ENCODE measurements at regions not wholly inside any gene's neighbourhood (a gene's known extent, or its start where the extent isn't known, plus 50 kb on each side); places are given as distances from the start of the nearest gene placed in this dataset.

GRCh38 chr5:36365896-36366295 lies 64.2 kb upstream of the RANBP3L start:
- no peak overlapping the region for H2AFZ ChIP-seq (replicated peaks; ENCODE audit: low read length, poor library complexity)
- H3K18ac ChIP-seq (ENCODE audit: low read depth, low read length): no peak overlapping the region
- H2AK5ac ChIP-seq (ENCODE audit: low read depth, low read length): no peak overlapping the region
- H4K20me1 ChIP-seq (ENCODE audit: insufficient read depth, low read length): no peaks in the 10 kb centered on the region
- no peak overlapping the region for H4K5ac ChIP-seq (ENCODE audit: low read depth, low read length)
- intact Hi-C loops (cut with micrococcal nuclease): no loop called here
- no peaks in the 10 kb centered on the region for H3K4me1 ChIP-seq (ENCODE audit: control insufficient read depth, insufficient read depth, low read length)
- no peak overlapping the region for H2BK5ac ChIP-seq (ENCODE audit: low read depth, low read length, poor library complexity, severe bottlenecking)
- no peaks in the 10 kb centered on the region; the same call in 1 of the 2 replicates for H3K9me1 ChIP-seq (ENCODE audit: insufficient read depth, low read length)
- no peaks in the 10 kb centered on the region; the same call in 1 of the 2 replicates for H3K27me3 ChIP-seq (ENCODE audit: control insufficient read depth, insufficient read depth, low read length)
- no CpG with 5 or more reads among the region's 1 CpG for WGBS, 2 experiments (ENCODE audit: extremely low coverage in 2 of 2, insufficient read length in 1 of 2)
- ChIA-PET POLR2A (ENCODE audit: unreplicated experiment) (no interaction called here), CTCF (interaction anchor here (0.7 kb wide), 1 partner anchor 75 kb away, joined by 3 read pairs; no protein-coding TSS in a partner anchor)
- H3K23ac ChIP-seq (ENCODE audit: low read depth, low read length): no peak overlapping the region
- no peak for TF ChIP-seq MAZ (IDR thresholded peaks at IDR 0.05; ENCODE audit: borderline replicate concordance, low read depth, low read length)
- TF ChIP-seq BHLHE40 (IDR thresholded peaks at IDR 0.05; ENCODE audit: low read depth, low read length): no peak
- H3K56ac ChIP-seq (ENCODE audit: extremely low read depth, insufficient read depth, low read length): no peak overlapping the region
- H3K36me3 ChIP-seq (ENCODE audit: control insufficient read depth, insufficient read depth, low read length): no peaks in the 10 kb centered on the region
- DNase-seq (no peak), ATAC-seq (ENCODE audit: low read depth) (no peak)
- no peak overlapping the region for H3K4me2 ChIP-seq (ENCODE audit: low read depth, low read length)
- dilution Hi-C loops (cut with HindIII; ENCODE audit: low sequenced_read_pairs, unreplicated experiment): no loop called here
- BruUV-seq (replicated peaks): no TSS peak
- H2BK120ac ChIP-seq (ENCODE audit: low read depth, low read length): no peak overlapping the region
- H2AK9ac ChIP-seq (replicated peaks; ENCODE audit: low read depth, low read length, poor library complexity): no peak overlapping the region
- no peak overlapping the region for H3K9ac ChIP-seq (ENCODE audit: low read depth, low read length)
- H3K14ac ChIP-seq (replicated peaks; ENCODE audit: low read depth, low read length): no peak overlapping the region
- H3K9me3 ChIP-seq (ENCODE audit: control insufficient read depth, insufficient read depth, low read length): no peaks in the 10 kb centered on the region
- no peaks in the 10 kb centered on the region for H3K79me1 ChIP-seq (ENCODE audit: low read depth in 1 of 2, low read length in 2 of 2)
- no peak overlapping the region for H4K91ac ChIP-seq (ENCODE audit: insufficient read depth, low read depth, low read length)
- no peak overlapping the region for H3K4ac ChIP-seq (ENCODE audit: low read depth, low read length)
- no peak overlapping the region for H2BK20ac ChIP-seq (ENCODE audit: low read depth, low read length)
- no peak overlapping the region for H3K4me3 ChIP-seq (ENCODE audit: insufficient read depth, low read depth, low read length)
- H2BK15ac ChIP-seq (ENCODE audit: low read depth, low read length): no peak overlapping the region
- H4K8ac ChIP-seq (ENCODE audit: low read depth in 2 of 2, low read length in 2 of 2): no peak overlapping the region
- no peak overlapping the region for H3K27ac ChIP-seq (ENCODE audit: insufficient read depth, low read length)
- in situ Hi-C loops (cut with MboI; ENCODE audit: low sequenced_read_pairs): no loop called here

Data from IMR-90 (cell line).